Neutrophil (primary cell): ENCODE measurements at regions not wholly inside any gene's neighbourhood (a gene's known extent, or its start where the extent isn't known, plus 50 kb on each side); places are given as distances from the start of the nearest gene placed in this dataset.

Experiments used
- H3K27ac ChIP-seq: fragments of 200-600 bp; sonication (generic); 2 replicates; pipeline ENCODE4 v1.5.1; 2016; ENCODE audit warnings: mild to moderate bottlenecking, moderate library complexity
- H3K27me3 ChIP-seq: fragments of 200-600 bp; sonication (generic); 2 replicates; pipeline ENCODE4 v1.6.0; 2016; ENCODE audit warnings: mild to moderate bottlenecking
- H3K36me3 ChIP-seq: fragments of 200-600 bp; sonication (generic); 2 replicates; pipeline ENCODE4 v1.5.1; 2017
- H3K4me1 ChIP-seq, 2 experiments: fragments of 200-600 bp in 1 of 2; sonication (generic) in 1 of 2; 1 replicate in 1 of 2; 2 replicates in 1 of 2; pipeline versions ENCODE4 v1.5.1 to v1.6.1; 2013 to 2016; ENCODE audit warnings: low read depth in 1 of 2, low read length in 1 of 2, mild to moderate bottlenecking in 1 of 2, moderate library complexity in 1 of 2; ENCODE audit not compliant: control insufficient read depth in 1 of 2, insufficient read depth in 1 of 2
- H3K4me3 ChIP-seq, 2 experiments: fragments of 200-600 bp in 1 of 2; sonication (generic) in 1 of 2; 1 replicate in 1 of 2; 2 replicates in 1 of 2; pipeline ENCODE4 v1.5.1; 2013 to 2016; ENCODE audit warnings: low read depth in 1 of 2, low read length in 1 of 2, mild to moderate bottlenecking in 1 of 2, moderate library complexity in 1 of 2
- H3K9me3 ChIP-seq: fragments of 200-600 bp; sonication (generic); 2 replicates; pipeline ENCODE4 v1.5.1; 2016
- CTCF ChIP-seq: fragments of 200-600 bp; sonication (generic); IDR thresholded peaks from 2 replicates; pipeline ENCODE4 v1.5.1; 2016; ENCODE audit warnings: antibody characterized with exemption

- no peak overlapping the region for H3K4me3 ChIP-seq
- TF ChIP-seq CTCF: no peak
- no peak overlapping the region for H3K27ac ChIP-seq
- no peaks in the 10 kb centered on the region for H3K4me1 ChIP-seq
- no peaks in the 10 kb centered on the region for H3K9me3 ChIP-seq
- no peaks in the 10 kb centered on the region for H3K27me3 ChIP-seq
- H3K36me3 ChIP-seq: no peaks in the 10 kb centered on the region
Measured at GRCh38 chr12:127761880-127762279, 505.1 kb upstream of the TMEM132C start.

DNA sequence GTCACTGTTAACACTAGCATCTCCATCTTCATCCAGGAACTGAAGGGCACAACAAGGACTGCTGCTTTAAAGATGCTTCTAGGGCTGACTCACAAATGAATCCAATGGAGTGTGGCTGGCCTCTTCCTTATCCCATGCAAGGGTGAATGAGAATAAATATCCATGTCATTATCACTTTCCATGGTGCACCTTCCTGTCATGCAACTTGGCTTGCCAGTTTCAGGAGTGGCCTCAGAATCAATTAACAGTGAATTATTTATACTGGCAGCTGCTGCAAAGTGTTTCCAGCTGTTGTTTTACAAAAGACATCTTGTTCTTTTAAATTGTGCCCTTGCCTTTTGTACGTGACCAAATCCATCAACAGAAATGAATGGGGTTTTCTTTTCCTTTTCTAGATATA, 499.3 kb upstream of the TMEM132C start:
- Histone ChIP-seq H3K27me3 (no peaks in the 10 kb centered on the region), H3K36me3 (no peaks in the 10 kb centered on the region), H3K27ac (no peak overlapping the region), H3K4me1 (no peaks in the 10 kb centered on the region), H3K9me3 (no peaks in the 10 kb centered on the region), H3K4me3 (no peak overlapping the region)
- no peak for TF ChIP-seq CTCF

GRCh38 chr12:127770118-127770517, 496.9 kb upstream of the TMEM132C start:
- Histone ChIP-seq H3K4me1 (no peaks in the 10 kb centered on the region), H3K27me3 (no peaks in the 10 kb centered on the region), H3K9me3 (no peaks in the 10 kb centered on the region), H3K4me3 (no peak overlapping the region), H3K27ac (no peak overlapping the region), H3K36me3 (no peaks in the 10 kb centered on the region)
- TF ChIP-seq CTCF: no peak

- no peak for TF ChIP-seq CTCF
- Histone ChIP-seq H3K36me3 (no peaks in the 10 kb centered on the region), H3K4me1 (no peaks in the 10 kb centered on the region), H3K4me3 (no peak overlapping the region), H3K9me3 (no peaks in the 10 kb centered on the region), H3K27me3 (no peaks in the 10 kb centered on the region), H3K27ac (no peak overlapping the region)
Measured at GRCh38 chr12:127771546-127771945, 495.4 kb upstream of the TMEM132C start.

DNA sequence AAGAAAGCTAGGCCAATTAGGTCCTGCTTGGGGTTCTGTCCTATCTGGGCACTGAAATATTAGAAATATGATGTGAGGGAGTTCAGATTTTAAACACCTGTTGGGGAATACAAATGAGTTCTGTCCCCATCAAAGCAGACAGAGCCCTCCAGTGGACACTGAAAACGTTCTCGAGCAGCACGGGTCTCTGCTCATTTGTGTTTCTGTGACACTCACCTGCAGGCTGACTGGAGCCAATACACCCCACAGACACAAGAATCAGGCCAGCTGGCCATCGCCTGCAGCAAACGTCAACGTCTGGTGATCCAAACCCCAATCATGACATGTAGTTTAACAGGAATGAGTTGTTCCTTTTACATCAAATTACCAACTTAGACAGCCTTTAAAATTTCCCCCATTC, 493.4 kb upstream of the TMEM132C start:
- Histone ChIP-seq H3K27me3 (no peaks in the 10 kb centered on the region), H3K9me3 (no peaks in the 10 kb centered on the region), H3K4me3 (no peak overlapping the region), H3K4me1 (no peaks in the 10 kb centered on the region), H3K27ac (no peak overlapping the region), H3K36me3 (no peaks in the 10 kb centered on the region)
- TF ChIP-seq CTCF: no peak

GRCh38 chr12:127774828-127775227, 492.1 kb upstream of the TMEM132C start:
- no peaks in the 10 kb centered on the region for H3K9me3 ChIP-seq
- no peaks in the 10 kb centered on the region for H3K27me3 ChIP-seq
- no peak for TF ChIP-seq CTCF
- no peaks in the 10 kb centered on the region for H3K36me3 ChIP-seq
- H3K4me3 ChIP-seq: no peak overlapping the region
- H3K27ac ChIP-seq: no peak overlapping the region
- H3K4me1 ChIP-seq: no peaks in the 10 kb centered on the region
